ENCODE measurements at regions not wholly inside any gene's neighbourhood (a gene's known extent, or its start where the extent isn't known, plus 50 kb on each side); places are given as distances from the start of the nearest gene placed in this dataset.

DNA sequence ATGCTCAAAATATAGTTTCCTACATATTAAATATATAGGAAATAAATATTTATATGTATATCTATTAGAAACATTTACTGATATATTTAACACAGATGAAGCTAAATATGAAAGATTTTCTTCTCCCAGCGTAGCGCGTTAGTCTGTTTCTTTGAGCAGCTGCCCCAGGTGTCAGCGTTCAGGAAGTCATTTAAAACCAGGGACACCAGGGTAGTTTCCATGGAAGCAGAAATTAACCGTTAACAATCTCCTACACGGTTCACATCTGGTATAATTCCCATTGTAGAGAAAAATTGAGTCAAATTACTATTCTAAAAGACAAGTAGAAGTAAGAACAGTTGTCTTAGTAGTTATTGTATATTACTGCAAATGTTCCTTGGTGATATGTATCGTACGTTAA, 1443.7 kb downstream of the MRPL39 start:
- TF ChIP-seq, protein P1, sequence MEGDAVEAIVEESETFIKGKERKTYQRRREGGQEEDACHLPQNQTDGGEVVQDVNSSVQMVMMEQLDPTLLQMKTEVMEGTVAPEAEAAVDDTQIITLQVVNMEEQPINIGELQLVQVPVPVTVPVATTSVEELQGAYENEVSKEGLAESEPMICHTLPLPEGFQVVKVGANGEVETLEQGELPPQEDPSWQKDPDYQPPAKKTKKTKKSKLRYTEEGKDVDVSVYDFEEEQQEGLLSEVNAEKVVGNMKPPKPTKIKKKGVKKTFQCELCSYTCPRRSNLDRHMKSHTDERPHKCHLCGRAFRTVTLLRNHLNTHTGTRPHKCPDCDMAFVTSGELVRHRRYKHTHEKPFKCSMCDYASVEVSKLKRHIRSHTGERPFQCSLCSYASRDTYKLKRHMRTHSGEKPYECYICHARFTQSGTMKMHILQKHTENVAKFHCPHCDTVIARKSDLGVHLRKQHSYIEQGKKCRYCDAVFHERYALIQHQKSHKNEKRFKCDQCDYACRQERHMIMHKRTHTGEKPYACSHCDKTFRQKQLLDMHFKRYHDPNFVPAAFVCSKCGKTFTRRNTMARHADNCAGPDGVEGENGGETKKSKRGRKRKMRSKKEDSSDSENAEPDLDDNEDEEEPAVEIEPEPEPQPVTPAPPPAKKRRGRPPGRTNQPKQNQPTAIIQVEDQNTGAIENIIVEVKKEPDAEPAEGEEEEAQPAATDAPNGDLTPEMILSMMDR (IDR thresholded peaks at IDR 0.05): no peak
- TF ChIP-seq POLR2AphosphoS5 (IDR thresholded peaks at IDR 0.05; ENCODE audit: insufficient read depth in 1 of 2, low read depth in 1 of 2): no peak
- no peak for TF ChIP-seq POLR2A (IDR thresholded peaks at IDR 0.05)

Measured in vagina (tissue), 2 donors.